Fibroblast of lung (primary cell): ENCODE measurements at regions not wholly inside any gene's neighbourhood (a gene's known extent, or its start where the extent isn't known, plus 50 kb on each side); places are given as distances from the start of the nearest gene placed in this dataset.

Experiments
- DNase-seq, 2 donors: peaks; one replicate each; pipeline versions ENCODE4 v3.0.0 to v3.0.0-alpha.2; 2010; ENCODE audit warnings: low read depth in 2 of 2
- H2AFZ ChIP-seq: 2 replicates; pipeline ENCODE4 v1.5.1; 2012; ENCODE audit warnings: low read length, control low read depth, inconsistent platforms
- H3K27ac ChIP-seq: 2 replicates; pipeline ENCODE4 v1.5.1; 2011; ENCODE audit warnings: low read length, control low read depth; ENCODE audit not compliant: insufficient read depth
- H3K27me3 ChIP-seq: 2 replicates; pipeline ENCODE4 v1.5.1; 2011; ENCODE audit warnings: mild to moderate bottlenecking, low read length; ENCODE audit not compliant: control insufficient read depth, insufficient read depth
- H3K36me3 ChIP-seq: 2 replicates; pipeline ENCODE4 v1.5.1; 2011; ENCODE audit warnings: low read length; ENCODE audit not compliant: control insufficient read depth, insufficient read depth
- H3K4me1 ChIP-seq: 2 replicates; pipeline ENCODE4 v1.5.1; 2011; ENCODE audit warnings: low read length; ENCODE audit not compliant: control insufficient read depth, insufficient read depth; ENCODE audit errors: extremely low read depth
- H3K4me2 ChIP-seq: 2 replicates; pipeline ENCODE4 v1.5.1; 2011; ENCODE audit warnings: low read length, control low read depth; ENCODE audit not compliant: insufficient read depth; ENCODE audit errors: extremely low read depth
- H3K4me3 ChIP-seq, 4 experiments: fragments of 200-600 bp in 1 of 4; sonication (generic) in 1 of 4; replicated peaks in 1 of 4; 2 replicates each; pipeline ENCODE4 v1.5.1; 2011 to 2016; ENCODE audit warnings: low read length in 4 of 4, low read depth in 3 of 4, mild to moderate bottlenecking in 3 of 4, control low read depth in 2 of 4, inconsistent platforms in 1 of 4, mixed read lengths in 1 of 4; ENCODE audit not compliant: insufficient read depth in 1 of 4; ENCODE audit errors: control extremely low read depth in 1 of 4
- H3K79me2 ChIP-seq: 2 replicates; pipeline ENCODE4 v1.5.1; 2012; ENCODE audit warnings: mild to moderate bottlenecking, low read length, inconsistent platforms; ENCODE audit not compliant: control insufficient read depth, insufficient read depth
- H3K9ac ChIP-seq: 2 replicates; pipeline ENCODE4 v1.5.1; 2011; ENCODE audit warnings: mild to moderate bottlenecking, low read length, control low read depth; ENCODE audit not compliant: insufficient read depth
- H3K9me3 ChIP-seq: 2 replicates; pipeline ENCODE4 v1.5.1; 2012; ENCODE audit warnings: low read depth, low read length; ENCODE audit not compliant: control insufficient read depth, insufficient read depth
- H4K20me1 ChIP-seq: 2 replicates; pipeline ENCODE4 v1.5.1; 2011; ENCODE audit warnings: low read length; ENCODE audit not compliant: control insufficient read depth, insufficient read depth; ENCODE audit errors: extremely low read depth
- CTCF ChIP-seq, 2 donors: IDR thresholded peaks in 1 of 2; conservative IDR thresholded peaks in 1 of 2; 1 replicate in 1 of 2; 2 replicates in 1 of 2; pipeline ENCODE4 v1.5.1; 2011 to 2012; ENCODE audit warnings: low read length in 2 of 2, control low read depth in 1 of 2, inconsistent platforms in 1 of 2, low read depth in 1 of 2, mild to moderate bottlenecking in 1 of 2
- EZH2 ChIP-seq: IDR thresholded peaks from 2 replicates; pipeline ENCODE4 v1.5.1; 2012; ENCODE audit warnings: low read length, control low read depth, mild to moderate bottlenecking; ENCODE audit errors: missing control alignments

DNA sequence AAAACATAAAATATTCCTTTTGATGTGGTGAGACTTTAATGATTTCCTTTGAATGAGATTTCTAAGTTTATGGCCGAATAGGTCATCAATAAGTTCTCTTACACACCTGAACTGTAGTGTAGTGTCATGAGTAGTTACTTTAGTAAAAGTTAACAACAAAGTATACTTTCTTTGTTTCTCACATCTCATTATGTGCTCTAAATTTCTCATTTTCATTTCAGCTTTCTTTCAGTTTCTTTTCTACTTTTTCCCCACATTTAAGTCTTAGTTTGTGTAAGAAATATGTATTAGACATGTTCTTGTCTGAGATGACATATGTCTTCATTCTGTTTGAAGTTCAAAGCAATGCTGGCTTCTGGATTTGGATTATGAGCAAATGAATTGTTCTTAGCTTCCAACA lies 348.1 kb downstream of the ANKRD7 start:
- H3K9me3 ChIP-seq: no peaks in the 10 kb centered on the region
- H3K27ac ChIP-seq: no peak overlapping the region

GRCh38 chr7:118573085-118573484 lies 348.6 kb downstream of the ANKRD7 start:
- Histone ChIP-seq H3K27ac (no peak overlapping the region), H3K27me3 (no peaks in the 10 kb centered on the region), H3K9me3 (no peaks in the 10 kb centered on the region), H2AFZ (no peak overlapping the region), H4K20me1 (no peaks in the 10 kb centered on the region), H3K4me1 (no peaks in the 10 kb centered on the region), H3K79me2 (no peaks in the 10 kb centered on the region), H3K9ac (no peak overlapping the region), H3K4me2 (no peak overlapping the region), H3K4me3 (no peak overlapping the region), H3K36me3 (no peaks in the 10 kb centered on the region)
- no peak for TF ChIP-seq CTCF (conservative IDR thresholded peaks at IDR 0.05 in 1 of 2, IDR thresholded peaks at IDR 0.05 in 1 of 2; ENCODE audit: low read depth in 1 of 2, low read length in 2 of 2)
- no peak for TF ChIP-seq EZH2
- DNase-seq: peak; percentile 6 to 10

More for the DNA sequence above, 348.1 kb downstream of the ANKRD7 start:
- H3K4me3 ChIP-seq: no peak overlapping the region
- no peak overlapping the region for H3K4me2 ChIP-seq
- H2AFZ ChIP-seq: no peak overlapping the region
- no peak overlapping the region for H3K9ac ChIP-seq
- TF ChIP-seq EZH2: no peak
- no peak for TF ChIP-seq CTCF (conservative IDR thresholded peaks at IDR 0.05 in 1 of 2, IDR thresholded peaks at IDR 0.05 in 1 of 2; ENCODE audit: low read depth in 1 of 2, low read length in 2 of 2)
- H3K36me3 ChIP-seq: no peaks in the 10 kb centered on the region
- H4K20me1 ChIP-seq: no peaks in the 10 kb centered on the region
- no peaks in the 10 kb centered on the region for H3K4me1 ChIP-seq
- no peaks in the 10 kb centered on the region for H3K27me3 ChIP-seq
- no peak for DNase-seq
- H3K79me2 ChIP-seq: no peaks in the 10 kb centered on the region

- Histone ChIP-seq H2AFZ (no peak overlapping the region), H3K27me3 (no peaks in the 10 kb centered on the region), H3K4me1 (no peaks in the 10 kb centered on the region), H3K4me3 (no peak overlapping the region), H3K79me2 (no peaks in the 10 kb centered on the region), H3K9me3 (no peaks in the 10 kb centered on the region), H3K4me2 (no peak overlapping the region), H4K20me1 (no peaks in the 10 kb centered on the region), H3K36me3 (no peaks in the 10 kb centered on the region), H3K27ac (no peak overlapping the region), H3K9ac (no peak overlapping the region)
- no peak for DNase-seq
- TF ChIP-seq CTCF (conservative IDR thresholded peaks at IDR 0.05 in 1 of 2, IDR thresholded peaks at IDR 0.05 in 1 of 2; ENCODE audit: low read depth in 1 of 2, low read length in 2 of 2) (no peak), EZH2 (no peak)
Measured at GRCh38 chr7:118575393-118575948, 351.0 kb downstream of the ANKRD7 start.
